Hepatocyte (in vitro differentiated cells): ENCODE measurements at regions not wholly inside any gene's neighbourhood (a gene's known extent, or its start where the extent isn't known, plus 50 kb on each side); places are given as distances from the start of the nearest gene placed in this dataset. TPM values are rescaled to one million over a fixed set of nuclear protein-coding genes. Genes with fewer than 3 reads are reported as not detected.

Experiments
- small RNA-seq: library from RNA; depleted of rRNA; stranded (forward); fragments of <200 nt; gene quantifications from one replicate; pipeline ENCODE3, GENCODE V24; 2014

Small RNAs in the stretch of these regions (small RNA-seq; reads per million reads assigned to genes)
- not detected for gene RNU6-347P
- not detected for gene RNU7-6P
